Cerebellar nuclear complex (tissue), 1 donor: ENCODE measurements at regions not wholly inside any gene's neighbourhood (a gene's known extent, or its start where the extent isn't known, plus 50 kb on each side); places are given as distances from the start of the nearest gene placed in this dataset.

Experiments
- DNase-seq, 2 experiments: peaks; one replicate each; lab custom pipeline; 2025; lab: John Stamatoyannopoulos, UW

DNA sequence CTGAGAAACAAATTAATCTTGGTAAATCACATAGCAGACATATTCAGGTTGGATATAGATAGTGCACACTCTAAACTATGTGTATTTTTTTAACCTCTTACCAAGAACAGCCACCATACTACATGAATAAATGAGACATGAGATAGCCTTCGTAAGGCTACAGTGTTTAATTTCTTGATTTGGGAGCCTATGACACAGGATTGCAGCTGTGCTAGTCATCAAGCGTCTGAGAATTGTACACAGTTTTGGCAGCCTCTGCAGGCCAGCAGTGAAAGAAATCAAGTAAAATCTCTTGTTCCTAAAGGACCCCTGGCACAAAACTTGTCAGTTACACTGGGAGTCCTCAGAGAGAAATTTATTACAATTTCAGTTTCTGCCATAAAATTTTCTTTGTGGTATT lies 236.1 kb downstream of the C12orf50 start:
- DNase-seq = no peak

DNA sequence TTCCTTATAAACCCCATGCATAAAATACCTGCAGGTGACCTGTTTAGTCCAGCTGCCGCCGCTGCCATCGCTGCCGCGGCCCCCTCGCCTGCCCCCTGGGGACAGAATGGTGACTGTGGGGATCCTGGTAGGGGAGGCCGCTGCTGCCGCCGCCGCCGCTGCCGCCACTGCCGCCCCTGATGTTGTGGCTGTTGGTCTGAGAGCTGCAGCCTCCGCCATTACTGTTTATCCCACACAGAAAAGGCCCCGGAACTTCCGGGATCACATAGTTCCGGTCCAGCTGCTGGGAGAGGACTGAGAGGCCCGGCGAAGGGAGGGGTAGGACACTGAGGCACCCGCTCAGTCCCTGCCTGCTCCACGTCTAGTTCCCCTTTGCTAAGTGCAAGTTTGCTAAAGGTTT lies 244.9 kb downstream of the C12orf50 start:
- no peak for DNase-seq

DNA sequence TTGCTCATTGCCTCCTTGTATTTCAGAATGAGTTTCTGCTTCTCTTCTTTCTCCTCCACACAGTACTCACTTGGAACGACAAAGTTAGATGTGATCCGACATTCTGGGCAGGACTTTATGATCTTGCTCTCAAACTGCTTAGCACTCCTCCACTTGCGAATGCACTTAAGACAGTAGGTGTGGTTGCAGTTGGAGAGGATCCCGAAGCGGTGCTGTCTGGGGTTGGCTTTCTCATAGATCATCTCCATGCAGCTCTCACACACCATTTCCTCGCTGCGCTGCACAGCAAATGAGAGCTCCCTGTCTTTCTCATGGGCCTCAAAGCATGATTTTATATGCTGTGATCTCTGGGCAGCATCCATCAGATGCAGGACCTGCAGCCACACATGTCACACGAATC lies 245.7 kb downstream of the C12orf50 start:
- no peak for DNase-seq

DNA sequence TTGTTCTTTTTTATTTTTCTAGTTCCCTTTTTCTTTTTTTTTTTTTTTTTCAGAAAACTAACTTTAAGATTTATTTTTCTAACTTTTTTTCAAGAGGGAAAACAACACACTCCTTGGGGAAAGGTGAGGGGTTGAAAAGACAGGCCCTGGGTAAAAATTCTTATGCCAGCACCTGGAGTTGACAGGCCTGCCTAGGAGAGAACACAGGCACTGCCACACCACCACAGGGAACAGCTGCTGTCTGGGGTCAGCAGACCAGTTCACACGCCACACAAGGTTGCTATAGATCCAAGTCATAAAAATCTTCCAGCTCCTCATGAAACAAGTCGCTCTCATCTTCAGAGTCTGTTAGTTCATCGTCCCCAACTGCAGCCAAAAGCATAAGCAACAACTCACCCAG lies 246.4 kb downstream of the C12orf50 start:
- no peak for DNase-seq

DNA sequence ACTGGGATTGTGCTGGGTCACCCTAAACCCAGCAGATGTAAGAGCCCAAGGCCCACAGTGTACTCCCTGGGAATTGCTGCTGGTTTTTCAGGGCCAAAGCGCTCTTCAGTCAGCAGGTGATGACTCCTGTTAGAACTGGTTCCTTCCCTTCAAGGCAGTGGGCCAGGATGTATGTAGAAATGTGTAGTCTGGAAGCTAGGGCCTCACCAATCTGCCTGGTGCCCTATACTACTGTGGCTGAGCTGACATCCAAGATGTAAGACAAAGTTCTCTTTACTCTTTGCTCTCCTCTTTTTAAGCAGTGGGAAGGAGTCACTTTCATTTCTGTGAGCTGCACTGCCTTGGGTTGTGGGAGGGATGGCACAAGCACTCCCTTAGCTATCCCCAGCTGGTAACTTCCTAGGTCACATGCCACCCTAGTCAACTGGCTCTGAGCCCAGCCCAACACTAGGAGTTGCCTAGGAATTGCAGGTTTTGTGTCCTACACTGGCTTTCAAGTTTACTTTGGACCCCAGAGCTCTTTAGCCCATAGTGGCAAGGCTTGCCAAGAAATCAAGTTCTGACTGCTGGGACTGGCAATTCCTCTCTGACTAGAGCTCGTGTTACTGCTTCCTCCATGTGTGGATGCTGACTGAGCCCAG lies 249.2 kb downstream of the C12orf50 start:
- no peak for DNase-seq

DNA sequence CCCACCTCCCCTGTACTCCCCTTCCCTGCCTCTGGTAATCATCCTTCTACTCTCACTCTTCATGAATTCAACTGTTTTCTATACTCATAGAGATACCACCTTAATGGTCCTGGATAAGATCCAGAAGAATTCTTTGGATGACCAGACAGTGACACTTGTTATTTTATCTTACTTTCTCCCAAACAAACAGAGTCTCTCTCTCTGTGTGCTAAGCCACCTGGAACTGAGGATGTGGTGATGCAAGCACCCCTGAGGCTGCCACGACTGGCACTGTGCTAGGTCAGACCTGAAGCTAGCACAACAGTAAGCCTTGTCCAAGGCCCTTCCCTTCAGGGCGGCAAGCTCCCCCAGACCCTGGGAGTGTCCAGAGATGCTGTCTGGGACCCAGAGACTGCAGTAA lies 250.2 kb downstream of the C12orf50 start:
- DNase-seq = no peak

DNA sequence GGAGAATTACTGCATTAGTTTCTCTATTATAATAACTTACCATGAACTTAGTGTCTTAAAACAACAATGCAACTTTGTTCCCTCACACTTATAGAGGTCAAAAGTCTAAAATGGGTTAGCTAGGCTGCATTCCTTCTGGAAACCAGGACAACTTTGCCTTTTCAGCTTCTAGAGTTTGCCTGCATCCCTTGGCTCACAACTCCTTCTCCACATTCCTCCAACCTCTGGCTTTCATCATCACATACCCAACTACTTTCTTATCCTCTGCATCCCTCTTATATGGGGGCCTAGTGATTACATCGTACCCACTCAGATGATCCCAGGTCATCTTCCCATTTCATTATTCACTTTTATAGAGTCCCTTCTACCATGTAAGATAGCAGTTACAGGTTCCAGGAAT lies 251.1 kb downstream of the C12orf50 start:
- no peak for DNase-seq

DNA sequence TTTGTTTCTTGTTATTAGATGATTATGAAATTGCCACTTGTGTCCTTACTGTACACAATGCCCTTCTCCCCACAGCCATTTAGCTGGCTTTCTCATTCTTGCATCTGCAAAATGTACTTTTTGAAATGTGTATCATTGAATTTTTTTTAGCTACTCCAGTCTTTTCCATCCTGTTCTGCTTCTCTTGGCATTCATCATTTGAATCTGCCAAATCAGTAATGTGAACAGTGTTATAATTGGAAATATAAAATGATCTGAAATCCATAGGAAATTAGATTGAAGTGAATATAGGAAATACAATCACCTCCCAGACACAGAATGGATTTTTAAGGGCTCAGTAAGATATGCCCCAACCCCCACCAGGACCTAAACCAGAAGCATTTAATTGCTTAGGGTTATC lies 253.4 kb downstream of the C12orf50 start:
- no peak for DNase-seq

DNA sequence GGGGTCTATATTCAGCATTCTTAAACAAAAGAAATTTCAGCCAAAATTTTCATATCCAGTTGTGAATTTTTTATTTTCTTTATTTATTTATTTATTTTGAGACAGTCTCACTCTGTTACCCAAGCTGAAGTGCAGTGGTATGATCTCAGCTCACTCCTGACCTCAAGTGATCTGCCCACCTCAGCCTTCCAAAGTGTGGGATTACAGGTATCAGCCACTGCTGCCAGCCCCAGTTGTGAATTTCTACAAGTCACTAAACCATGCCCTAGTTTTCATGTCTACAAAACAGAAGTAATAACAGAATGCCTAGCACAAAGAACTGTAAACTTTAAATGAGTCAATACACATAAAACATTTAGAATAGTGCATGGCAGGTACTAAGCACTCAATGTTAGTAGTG lies 254.2 kb downstream of the C12orf50 start:
- DNase-seq = no peak

DNA sequence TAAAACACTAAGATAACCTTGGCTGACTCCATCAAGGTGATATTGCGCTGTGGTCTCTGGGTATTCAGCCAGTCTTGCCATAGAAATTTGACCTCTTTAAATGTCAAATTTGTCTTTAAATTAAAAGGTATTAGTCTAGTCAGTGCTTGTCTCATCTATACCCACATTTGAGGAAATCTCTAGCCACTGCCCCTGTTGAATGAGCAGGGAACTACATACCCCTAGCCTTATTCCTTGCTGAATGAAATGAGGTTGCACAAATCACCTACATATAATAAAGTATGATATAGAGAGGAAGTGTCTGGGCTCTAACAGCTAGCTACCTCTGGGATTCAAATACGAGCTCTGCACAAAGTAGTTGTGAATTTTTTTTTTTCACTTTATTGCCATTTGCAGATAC lies 256.8 kb downstream of the C12orf50 start:
- no peak for DNase-seq

DNA sequence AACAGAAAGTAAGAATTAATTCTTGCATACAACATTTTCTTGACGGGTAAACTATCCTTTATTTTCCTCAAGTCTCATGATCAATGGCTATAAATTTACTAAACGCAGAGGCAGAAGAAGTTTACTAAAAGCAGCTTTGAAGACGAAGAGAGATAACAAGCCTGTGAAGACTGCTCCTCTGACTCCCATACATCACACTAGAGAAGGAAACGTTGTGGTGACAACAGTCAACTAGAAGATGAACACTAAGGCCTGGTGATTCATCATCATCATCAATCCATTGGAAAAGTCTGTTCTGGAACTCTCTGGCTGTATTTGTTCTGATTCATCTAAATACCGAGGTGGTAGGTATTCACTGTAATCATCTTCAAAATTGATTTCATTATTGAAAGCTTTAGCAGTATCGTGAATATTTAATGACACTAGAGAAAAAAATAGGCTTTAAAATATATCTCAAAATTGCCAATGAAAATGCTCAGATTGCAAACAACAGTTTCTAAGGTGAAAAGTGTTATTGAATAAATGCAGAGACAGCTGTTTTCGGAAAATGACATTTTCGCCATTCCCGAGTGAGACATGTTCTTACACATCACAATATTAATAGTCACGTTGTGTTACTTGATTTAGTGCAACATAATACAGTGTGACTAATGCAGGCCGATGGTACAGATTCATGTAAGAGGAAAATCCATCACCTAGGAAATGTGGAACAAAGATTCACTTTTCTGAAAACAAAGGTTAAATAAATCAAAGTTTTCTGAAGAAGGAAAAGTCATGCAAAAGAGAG lies 260.5 kb downstream of the C12orf50 start:
- no peak for DNase-seq

DNA sequence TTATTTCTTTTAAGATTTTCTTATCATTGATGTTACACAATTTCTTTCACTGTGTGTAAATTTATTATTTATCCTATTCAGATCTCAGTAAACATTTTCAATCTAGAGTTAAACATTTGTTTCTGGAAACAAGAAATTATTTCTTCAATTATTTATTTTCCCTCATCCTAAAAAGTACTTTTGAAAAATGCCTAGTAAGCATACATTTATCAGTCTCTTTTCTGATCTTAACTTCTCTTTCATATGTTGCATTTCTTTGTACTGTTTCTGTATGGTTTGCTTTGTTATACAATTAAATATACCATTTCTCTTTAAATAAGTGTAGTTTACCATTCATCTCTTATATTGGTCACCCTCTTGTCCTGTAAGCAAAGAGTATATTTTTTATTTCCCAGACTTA lies 263.2 kb downstream of the C12orf50 start:
- no peak for DNase-seq

DNA sequence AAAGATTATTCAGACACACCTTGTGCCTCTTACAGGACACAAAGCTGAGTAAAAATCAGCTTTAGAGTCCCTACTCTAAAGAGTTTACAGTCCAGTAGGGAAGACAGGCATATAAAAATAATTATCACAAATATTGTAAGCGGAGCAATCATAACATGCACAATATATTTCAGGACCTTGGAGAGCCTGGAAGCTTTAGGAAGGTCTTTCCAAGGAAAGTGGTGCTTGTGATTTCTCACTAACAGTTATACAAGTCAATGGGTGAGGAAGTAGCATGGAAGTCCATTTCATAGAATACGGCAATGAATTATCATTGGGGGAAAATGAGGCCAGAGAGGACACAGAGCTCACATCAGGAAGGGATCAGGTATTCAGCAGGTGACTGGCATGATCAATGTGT lies 268.3 kb downstream of the C12orf50 start:
- DNase-seq = no peak

DNA sequence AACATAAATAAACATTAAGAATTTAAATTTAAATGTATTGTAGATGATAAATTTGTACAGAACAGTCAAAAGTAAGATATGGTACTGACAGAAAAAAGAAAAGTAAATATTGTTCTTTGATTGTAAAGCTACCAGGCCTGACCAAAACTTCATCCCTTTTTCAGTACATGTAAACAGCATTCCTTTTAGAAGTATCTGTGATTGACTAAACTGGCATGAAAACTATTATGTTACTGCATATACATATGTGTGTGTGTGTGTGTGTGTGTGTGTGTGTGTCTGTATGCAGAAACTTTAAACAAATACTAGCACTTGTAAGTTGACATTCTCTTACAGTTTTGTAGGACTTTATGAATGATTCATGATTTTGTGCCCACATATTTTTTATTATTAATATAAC lies 270.9 kb downstream of the C12orf50 start:
- no peak for DNase-seq

DNA sequence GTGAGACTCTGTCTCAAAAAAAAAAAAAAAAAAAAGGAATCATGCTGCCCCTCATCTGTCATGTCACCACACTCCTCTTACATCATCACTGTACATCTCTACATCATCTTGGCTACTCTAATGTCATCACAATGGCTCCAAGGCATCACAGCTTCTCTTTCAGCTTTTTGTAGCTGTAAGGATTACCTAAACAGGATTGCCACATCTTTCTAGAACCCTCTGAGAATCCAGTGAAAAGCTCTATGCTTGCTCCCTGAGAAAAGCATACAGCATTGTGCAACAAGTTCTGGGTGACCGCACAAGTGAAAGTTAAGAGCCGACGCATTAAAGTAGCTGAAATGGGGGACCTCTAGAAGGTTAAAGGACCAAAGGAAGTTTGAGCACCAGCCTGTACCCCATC lies 272.5 kb downstream of the C12orf50 start:
- DNase-seq = no peak

DNA sequence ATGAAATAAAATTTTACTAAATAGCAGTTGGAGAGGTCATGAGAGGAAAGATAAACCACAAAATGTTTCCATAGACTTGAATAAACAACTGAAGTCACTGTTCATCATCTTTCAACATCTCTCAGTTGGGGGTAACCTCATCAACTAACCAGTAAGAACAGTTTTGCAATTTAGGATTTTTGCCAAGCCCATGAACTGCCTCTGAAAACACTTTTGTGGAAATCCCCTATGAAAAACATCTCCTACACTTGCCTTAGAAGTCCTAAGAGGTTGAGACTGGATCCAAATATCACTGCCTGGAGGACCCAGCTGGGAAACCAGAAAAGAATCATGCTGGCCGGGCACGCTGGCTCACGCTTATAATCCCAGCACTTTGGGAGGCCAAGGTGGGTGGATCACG lies 273.1 kb downstream of the C12orf50 start:
- no peak for DNase-seq

DNA sequence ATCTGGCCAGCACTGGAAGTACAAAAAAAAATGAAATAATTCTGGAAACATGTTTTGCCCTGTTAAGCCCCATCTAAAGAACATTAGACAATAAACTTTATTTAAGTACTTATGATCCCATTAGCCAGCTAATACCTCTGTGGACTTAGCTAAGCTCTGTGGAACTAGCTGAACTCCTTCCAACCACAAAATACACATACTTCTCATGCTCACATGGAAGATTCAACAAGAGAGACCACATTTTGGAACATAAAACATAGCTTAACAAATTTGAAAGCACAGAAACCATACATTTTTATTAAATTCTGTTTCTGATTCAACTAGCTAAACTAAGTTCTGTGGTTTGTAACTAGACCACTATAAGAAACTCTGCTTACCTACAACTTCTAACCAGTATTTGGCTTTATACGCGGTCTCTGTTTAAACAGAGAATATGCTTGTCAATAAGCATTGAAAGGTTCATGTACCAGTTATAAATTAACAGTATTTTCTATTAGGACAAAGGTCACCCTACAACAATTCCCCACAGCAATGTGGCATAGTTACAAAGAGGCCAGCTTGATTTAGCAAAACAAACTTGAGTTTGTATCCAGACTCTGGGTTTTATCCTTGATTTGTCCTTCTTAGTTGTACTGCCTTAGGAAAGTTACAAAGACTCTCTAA lies 300.1 kb downstream of the C12orf50 start:
- no peak for DNase-seq

DNA sequence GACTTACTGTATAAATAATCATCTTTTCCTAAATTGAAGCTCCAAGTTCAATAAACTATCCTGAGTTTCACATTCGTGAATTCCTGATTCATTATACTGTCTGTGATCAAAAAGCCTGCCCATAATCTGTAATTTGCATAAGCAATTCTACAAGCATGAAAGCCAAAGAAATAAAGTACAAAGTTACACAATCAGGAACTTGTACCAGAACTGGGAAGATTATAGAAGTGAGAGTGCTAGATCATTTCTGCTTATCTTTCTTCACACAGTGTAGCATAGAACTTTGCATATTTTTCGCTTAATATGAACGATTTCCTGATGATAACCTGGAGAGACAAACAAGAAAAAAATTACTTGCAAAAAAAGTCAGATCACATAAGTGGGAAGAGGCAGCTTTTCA lies 308.2 kb downstream of the C12orf50 start:
- DNase-seq = no peak

DNA sequence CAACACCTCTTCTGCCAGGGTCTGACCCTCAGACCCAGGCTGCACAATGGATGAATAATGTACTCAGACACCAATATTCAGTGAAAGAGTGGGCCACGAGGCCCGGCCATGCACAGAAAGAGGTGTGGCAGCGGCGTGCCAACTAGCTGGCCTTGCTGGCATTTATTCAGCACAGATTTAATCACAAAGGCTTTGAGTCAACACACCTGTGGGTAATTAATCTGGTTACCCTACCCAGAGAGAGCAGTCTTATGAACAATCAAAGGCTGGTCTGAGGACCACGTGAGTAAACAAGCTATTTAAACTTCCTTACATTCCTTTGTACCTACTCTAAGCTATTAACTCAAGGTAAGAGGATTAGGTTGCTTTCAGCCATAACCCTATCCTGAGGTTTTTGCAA lies 324.8 kb downstream of the C12orf50 start:
- no peak for DNase-seq

DNA sequence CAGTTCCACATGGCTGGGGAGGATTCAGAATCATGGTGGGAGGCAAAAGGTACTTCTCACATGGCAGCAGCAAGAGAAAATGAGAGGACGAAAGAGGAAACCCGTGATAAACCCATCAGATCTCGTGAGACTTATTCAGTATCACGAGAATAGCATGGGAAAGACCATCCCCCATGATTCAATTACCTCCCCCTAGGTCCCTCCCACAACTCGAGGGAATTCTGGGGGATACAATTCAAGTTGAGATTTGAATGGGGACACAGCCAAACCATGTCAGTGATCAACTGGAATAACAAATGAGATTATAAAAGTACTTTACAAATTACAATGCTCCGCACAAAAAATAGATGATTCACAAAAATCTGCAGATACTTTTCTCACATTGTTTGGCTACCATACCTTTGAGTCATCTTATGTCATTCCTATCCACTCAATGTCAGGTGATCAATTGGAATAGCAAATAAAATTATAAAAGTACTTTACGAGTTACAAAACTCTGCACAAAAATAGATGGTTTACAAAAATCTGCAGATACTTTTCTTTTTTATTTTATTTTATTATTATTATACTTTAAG lies 338.9 kb downstream of the C12orf50 start:
- no peak for DNase-seq

DNA sequence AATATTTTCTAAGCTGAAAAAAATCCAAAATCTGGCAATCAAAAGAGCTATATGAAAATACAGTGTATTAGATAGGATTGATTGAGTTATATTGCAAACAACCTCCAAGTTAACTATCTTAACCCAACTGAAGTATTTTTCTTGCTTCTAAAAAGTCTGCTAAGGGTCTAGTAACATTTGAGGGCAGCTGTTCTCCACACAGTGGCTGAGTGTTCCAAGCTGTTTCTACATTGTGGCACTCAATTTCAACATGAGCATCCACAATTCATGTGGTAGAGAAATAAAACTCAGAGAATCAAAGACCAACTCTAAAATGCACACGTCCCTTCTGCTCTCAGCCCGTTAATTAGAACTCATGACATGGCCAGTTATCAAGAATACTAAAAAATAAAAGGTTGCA lies 340.0 kb downstream of the C12orf50 start:
- DNase-seq = no peak

DNA sequence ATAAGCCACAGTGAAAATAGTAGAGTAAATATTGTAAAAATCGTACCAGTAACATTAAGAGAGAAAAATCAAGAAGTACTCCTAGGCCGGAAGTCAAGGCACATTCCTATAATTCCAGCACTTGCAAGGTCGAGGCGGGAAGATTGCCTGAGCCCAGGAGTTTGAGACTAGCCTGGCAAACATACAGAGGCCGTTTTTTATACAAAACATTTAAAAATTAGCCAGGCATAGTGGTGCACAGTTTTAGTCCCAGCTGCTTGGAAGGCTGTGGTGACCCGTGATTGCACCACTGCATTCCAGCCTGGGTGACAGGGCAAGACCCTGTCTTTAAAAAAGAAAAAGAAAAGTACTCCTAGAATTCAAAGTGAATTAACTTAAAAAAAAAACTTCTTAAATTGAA lies 341.8 kb downstream of the C12orf50 start:
- no peak for DNase-seq

DNA sequence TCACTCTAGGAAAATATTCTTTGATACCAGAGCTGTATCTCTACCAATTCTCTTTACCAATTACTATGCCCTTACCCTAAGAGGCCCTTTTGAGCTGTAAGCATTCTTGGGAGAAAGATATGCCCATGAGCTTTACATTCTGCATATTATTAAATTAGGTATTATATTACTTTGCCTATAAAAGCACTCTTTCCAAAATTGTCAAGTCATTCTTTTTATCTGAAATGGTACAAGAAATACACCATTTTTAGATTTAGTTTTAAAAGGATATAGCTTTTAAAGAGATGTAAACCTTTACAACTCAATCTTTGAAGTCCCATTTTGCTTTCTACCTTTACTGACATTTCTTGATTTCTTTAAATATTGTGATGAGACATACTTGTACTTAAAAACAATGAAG lies 343.5 kb downstream of the C12orf50 start:
- no peak for DNase-seq
